ENCODE measurements at regions not wholly inside any gene's neighbourhood (a gene's known extent, or its start where the extent isn't known, plus 50 kb on each side); places are given as distances from the start of the nearest gene placed in this dataset.

DNA sequence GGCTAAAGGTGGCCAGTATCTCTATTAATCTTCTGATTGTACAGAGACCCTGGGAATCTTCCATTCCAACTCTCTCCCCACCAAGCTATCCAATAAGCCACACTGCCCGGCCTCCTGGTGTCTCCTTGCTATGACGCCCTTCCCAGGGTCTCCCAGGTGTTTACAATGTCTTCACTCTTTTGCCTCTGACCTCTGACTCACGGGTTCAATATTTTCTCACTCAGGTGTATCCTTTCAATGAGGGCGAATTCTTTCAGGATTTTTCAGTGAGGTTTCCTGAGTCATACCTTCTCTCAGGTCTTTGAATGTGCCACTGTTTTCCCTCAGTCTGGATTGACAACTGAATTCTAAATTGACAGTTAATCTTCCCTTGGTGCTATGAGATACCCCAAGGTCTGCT is 53.7 kb upstream of the IRX4 start:
- no peak for TF ChIP-seq POLR2A (IDR thresholded peaks at IDR 0.05; ENCODE audit: low read length)
- TF ChIP-seq GATA1 (IDR thresholded peaks at IDR 0.05; ENCODE audit: low read depth, low read length) = no peak
